ENCODE measurements at regions not wholly inside any gene's neighbourhood (a gene's known extent, or its start where the extent isn't known, plus 50 kb on each side); places are given as distances from the start of the nearest gene placed in this dataset.
"Not testable (repeated sequence)": the region's sequence is repeated elsewhere in the genome, so short reads cannot be mapped to it uniquely, and the experiment has no call there.

DNA sequence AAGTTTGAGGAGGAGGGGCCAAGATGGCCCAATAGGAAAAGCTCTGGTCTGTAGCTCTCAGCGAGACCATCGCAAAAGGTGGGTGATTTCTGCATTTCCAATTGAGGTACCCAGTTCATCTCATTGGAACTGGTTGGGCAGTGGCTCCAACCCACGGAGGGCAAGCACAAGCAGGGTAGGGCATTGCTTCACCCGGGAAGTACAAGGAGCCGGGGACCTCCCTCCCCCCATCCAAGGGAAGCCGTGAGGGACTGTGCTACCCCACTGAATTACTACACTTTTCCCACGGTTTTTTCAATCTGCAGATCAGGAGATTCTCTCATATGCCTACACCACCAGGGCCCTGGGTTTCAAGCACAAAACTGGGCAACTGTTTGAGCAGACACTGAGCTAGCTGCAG is 58.0 kb upstream of the EFCAB3 start:
- no peak overlapping the region for H3K9ac ChIP-seq (ENCODE audit: low read depth in 1 of 2, low read length in 2 of 2)
- H3K4me1 ChIP-seq (ENCODE audit: control insufficient read depth in 2 of 2, insufficient read depth in 2 of 2, low read length in 2 of 2), result no peaks in the 10 kb centered on the region
- H3K9me3 ChIP-seq (ENCODE audit: control insufficient read depth in 2 of 2, low read length in 2 of 2), result no peaks in the 10 kb centered on the region
- H3K27ac ChIP-seq (ENCODE audit: low read depth in 2 of 2, low read length in 2 of 2), result no peak overlapping the region
- no peaks in the 10 kb centered on the region for H3K36me3 ChIP-seq (ENCODE audit: control insufficient read depth in 2 of 2, insufficient read depth in 2 of 2, low read length in 2 of 2)
- H3K27me3 ChIP-seq (ENCODE audit: control insufficient read depth in 2 of 2, insufficient read depth in 2 of 2, low read length in 2 of 2), result no peaks in the 10 kb centered on the region
- no peak overlapping the region for H3K4me3 ChIP-seq (ENCODE audit: low read length in 2 of 2)

DNA sequence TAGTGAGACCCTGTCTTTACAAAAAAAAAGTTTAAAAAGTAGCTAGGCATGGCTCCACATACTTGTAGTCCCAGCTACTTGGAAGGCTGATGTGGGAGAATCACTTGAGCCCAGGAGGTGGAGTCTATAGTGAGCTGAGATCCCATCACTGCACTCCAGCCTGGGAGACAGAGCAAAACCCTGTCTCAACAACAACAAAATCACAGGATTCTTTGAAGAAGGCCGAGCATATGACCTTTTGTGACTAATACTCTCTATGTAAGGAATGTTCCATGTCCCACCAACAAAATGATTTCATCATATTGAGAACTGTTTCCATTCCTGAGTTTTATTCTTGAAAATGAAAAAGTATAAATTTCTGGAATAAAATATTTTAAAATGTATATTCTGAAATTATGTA is 58.9 kb upstream of the EFCAB3 start:
- no peak overlapping the region for H3K27ac ChIP-seq (ENCODE audit: low read depth in 2 of 2, low read length in 2 of 2)
- H3K4me1 ChIP-seq (ENCODE audit: control insufficient read depth in 2 of 2, insufficient read depth in 2 of 2, low read length in 2 of 2), result no peaks in the 10 kb centered on the region
- no peaks in the 10 kb centered on the region for H3K27me3 ChIP-seq (ENCODE audit: control insufficient read depth in 2 of 2, insufficient read depth in 2 of 2, low read length in 2 of 2)
- H3K36me3 ChIP-seq (ENCODE audit: control insufficient read depth in 2 of 2, insufficient read depth in 2 of 2, low read length in 2 of 2), result no peaks in the 10 kb centered on the region
- no peaks in the 10 kb centered on the region for H3K9me3 ChIP-seq (ENCODE audit: control insufficient read depth in 2 of 2, low read length in 2 of 2)
- H3K9ac ChIP-seq (ENCODE audit: low read depth in 1 of 2, low read length in 2 of 2), result no peak overlapping the region
- H3K4me3 ChIP-seq (ENCODE audit: low read length in 2 of 2), result no peak overlapping the region

DNA sequence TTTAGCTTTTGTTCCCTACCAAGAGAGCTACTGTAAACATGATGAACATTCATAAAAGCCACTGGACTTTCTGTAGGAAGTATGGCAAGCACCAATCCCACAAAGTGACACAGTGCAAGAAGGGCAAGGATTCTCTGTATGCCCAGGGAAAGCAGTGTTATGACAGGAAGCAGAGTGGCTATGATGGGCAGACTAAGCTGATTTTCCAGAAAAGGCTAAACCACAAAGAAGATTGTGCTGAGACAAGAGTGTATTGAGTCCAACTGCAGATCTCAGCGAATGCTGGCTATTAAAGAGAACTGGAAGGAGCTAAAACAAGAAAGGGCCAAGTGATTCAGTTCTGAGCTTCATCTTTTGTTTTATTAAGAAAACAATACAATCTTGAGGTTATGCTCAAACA is 60.5 kb upstream of the EFCAB3 start:
- Histone ChIP-seq H3K27ac (ENCODE audit: low read depth in 2 of 2, low read length in 2 of 2) (no peak overlapping the region), H3K36me3 (ENCODE audit: control insufficient read depth in 2 of 2, insufficient read depth in 2 of 2, low read length in 2 of 2) (no peaks in the 10 kb centered on the region), H3K9me3 (ENCODE audit: control insufficient read depth in 2 of 2, low read length in 2 of 2) (no peaks in the 10 kb centered on the region)

DNA sequence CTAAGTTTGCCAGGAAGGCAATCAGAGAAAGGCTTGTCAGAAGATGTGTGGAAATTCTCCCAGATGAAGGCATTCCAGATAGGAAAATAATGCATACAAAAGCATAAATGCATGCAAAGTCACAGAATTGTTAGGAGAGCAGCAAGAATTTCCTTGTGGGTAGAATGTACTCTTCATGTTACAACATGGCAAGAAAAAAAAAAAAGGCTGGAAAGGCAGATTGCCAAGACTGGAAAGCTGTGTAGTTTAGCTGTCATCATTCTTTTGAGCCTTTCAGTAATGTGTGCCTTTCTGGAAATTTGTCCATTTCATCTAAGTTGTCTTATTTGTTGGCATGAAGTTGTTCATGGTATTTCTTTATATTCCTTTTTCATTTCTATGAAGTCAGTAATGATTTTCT is 71.0 kb upstream of the EFCAB3 start:
- Histone ChIP-seq H3K4me3 (ENCODE audit: low read length in 2 of 2) (no peak overlapping the region), H3K9ac (ENCODE audit: low read depth in 1 of 2, low read length in 2 of 2) (no peak overlapping the region)

More for the DNA sequence above, 60.5 kb upstream of the EFCAB3 start:
- Histone ChIP-seq H3K4me3 (ENCODE audit: low read length in 2 of 2) (no peak overlapping the region), H3K27me3 (ENCODE audit: control insufficient read depth in 2 of 2, insufficient read depth in 2 of 2, low read length in 2 of 2) (no peaks in the 10 kb centered on the region), H3K9ac (ENCODE audit: low read depth in 1 of 2, low read length in 2 of 2) (no peak overlapping the region), H3K4me1 (ENCODE audit: control insufficient read depth in 2 of 2, insufficient read depth in 2 of 2, low read length in 2 of 2) (no peaks in the 10 kb centered on the region)

DNA sequence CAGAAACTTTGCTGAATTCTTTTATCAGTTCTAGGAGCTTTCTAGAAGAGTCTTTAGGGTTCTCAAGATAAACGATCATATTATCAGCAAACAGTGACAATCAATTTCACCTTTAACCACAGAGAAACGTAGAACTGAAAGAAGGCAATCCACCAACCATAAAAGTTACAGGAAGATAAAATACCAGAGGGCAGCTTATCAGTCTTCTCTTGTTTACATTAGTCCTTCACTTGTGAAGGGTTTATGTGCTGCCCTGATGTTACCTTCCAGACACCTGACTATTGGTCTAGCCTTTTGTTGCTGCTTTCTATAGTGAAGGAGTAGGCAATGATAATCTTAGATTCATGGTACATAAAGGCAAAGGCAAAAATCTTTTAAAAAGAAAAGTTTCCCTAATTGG is 73.2 kb upstream of the EFCAB3 start:
- Histone ChIP-seq H3K27me3 (ENCODE audit: control insufficient read depth in 2 of 2, insufficient read depth in 2 of 2, low read length in 2 of 2) (no peaks in the 10 kb centered on the region), H3K4me1 (ENCODE audit: control insufficient read depth in 2 of 2, insufficient read depth in 2 of 2, low read length in 2 of 2) (peaks cover 0 to 3% of the 10 kb centered on the region in 2 donors), H3K9me3 (ENCODE audit: control insufficient read depth in 2 of 2, low read length in 2 of 2) (no peaks in the 10 kb centered on the region), H3K9ac (ENCODE audit: low read depth in 1 of 2, low read length in 2 of 2) (no peak overlapping the region), H3K36me3 (ENCODE audit: control insufficient read depth in 2 of 2, insufficient read depth in 2 of 2, low read length in 2 of 2) (no peaks in the 10 kb centered on the region), H3K4me3 (ENCODE audit: low read length in 2 of 2) (no peak overlapping the region), H3K27ac (ENCODE audit: low read depth in 2 of 2, low read length in 2 of 2) (no peak overlapping the region)

More for the DNA sequence above, 71.0 kb upstream of the EFCAB3 start:
- no peaks in the 10 kb centered on the region for H3K27me3 ChIP-seq (ENCODE audit: control insufficient read depth in 2 of 2, insufficient read depth in 2 of 2, low read length in 2 of 2)
- peaks cover 0 to 3% of the 10 kb centered on the region in 2 donors for H3K4me1 ChIP-seq (ENCODE audit: control insufficient read depth in 2 of 2, insufficient read depth in 2 of 2, low read length in 2 of 2)
- no peaks in the 10 kb centered on the region for H3K36me3 ChIP-seq (ENCODE audit: control insufficient read depth in 2 of 2, insufficient read depth in 2 of 2, low read length in 2 of 2)
- no peaks in the 10 kb centered on the region for H3K9me3 ChIP-seq (ENCODE audit: control insufficient read depth in 2 of 2, low read length in 2 of 2)
- H3K27ac ChIP-seq (ENCODE audit: low read depth in 2 of 2, low read length in 2 of 2), result no peak overlapping the region

DNA sequence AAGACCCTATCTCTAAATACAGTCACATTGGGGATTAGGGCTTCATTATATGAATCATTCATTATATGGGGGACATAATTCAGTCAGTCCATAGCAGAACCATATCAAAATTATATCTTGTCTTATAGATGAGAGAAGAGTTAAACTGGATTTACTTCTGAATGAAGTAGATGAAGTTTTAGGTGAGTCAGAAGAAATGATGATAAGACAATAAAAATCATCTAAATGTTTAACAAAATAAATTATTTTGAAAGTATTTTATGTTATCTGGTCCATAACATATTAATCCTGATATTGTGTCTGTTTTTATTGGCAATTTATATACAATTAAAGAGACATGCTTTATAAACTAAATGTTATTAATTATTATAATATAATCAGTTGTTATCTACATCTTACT is 76.9 kb upstream of the EFCAB3 start:
- no peak overlapping the region for H3K9ac ChIP-seq (ENCODE audit: low read depth in 1 of 2, low read length in 2 of 2)
- H3K4me3 ChIP-seq (ENCODE audit: low read length in 2 of 2), result no peak overlapping the region
- H3K27me3 ChIP-seq (ENCODE audit: control insufficient read depth in 2 of 2, insufficient read depth in 2 of 2, low read length in 2 of 2), result no peaks in the 10 kb centered on the region
- no peaks in the 10 kb centered on the region for H3K36me3 ChIP-seq (ENCODE audit: control insufficient read depth in 2 of 2, insufficient read depth in 2 of 2, low read length in 2 of 2)
- no peak overlapping the region for H3K27ac ChIP-seq (ENCODE audit: low read depth in 2 of 2, low read length in 2 of 2)
- H3K9me3 ChIP-seq (ENCODE audit: control insufficient read depth in 2 of 2, low read length in 2 of 2), result no peaks in the 10 kb centered on the region
- H3K4me1 ChIP-seq (ENCODE audit: control insufficient read depth in 2 of 2, insufficient read depth in 2 of 2, low read length in 2 of 2), result peaks cover 0 to 3% of the 10 kb centered on the region in 2 donors

DNA sequence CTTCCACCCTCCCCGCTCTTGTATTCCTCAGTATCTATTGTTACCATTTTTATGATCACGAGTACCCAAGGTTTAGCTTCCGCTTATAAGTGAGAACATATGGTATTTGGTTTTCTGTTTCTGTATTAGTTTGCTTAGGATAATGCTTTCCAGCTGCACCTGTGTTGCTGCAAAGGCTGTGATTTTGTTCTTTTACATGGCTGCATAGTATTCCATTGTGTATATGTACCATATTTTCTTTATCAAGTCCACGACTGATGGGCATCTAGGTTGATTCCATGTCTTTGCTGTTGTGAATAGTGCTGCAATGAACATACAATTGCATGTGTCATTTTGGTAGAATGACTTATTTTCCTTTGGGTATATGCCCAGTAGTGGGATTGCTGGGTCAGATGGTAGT is 79.7 kb upstream of the EFCAB3 start:
- Histone ChIP-seq H3K9ac (ENCODE audit: low read depth in 1 of 2, low read length in 2 of 2) (no peak overlapping the region), H3K27me3 (ENCODE audit: control insufficient read depth in 2 of 2, insufficient read depth in 2 of 2, low read length in 2 of 2) (no peaks in the 10 kb centered on the region)

DNA sequence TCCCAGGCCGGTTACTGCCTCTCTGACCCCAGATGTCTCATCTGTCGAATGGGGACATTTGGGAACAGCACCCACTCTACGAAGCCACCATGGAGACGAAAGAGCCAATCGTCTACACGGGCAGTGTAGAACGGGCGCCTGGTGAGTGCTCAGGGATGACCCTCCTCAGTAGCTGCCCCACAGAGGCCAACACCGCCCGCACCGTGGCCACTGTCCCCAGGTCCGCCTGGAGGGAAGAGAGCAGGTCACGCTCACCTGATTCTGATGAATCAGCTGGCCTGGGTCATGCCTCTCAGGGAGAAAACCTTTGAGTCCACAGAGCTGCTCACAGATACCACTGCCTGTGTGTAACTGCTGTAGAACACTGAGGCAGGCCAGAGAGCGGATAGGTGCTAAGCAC is 105.1 kb upstream of the EFCAB3 start:
- H3K9me3 ChIP-seq (ENCODE audit: control insufficient read depth in 2 of 2, low read length in 2 of 2); H3K4me3 ChIP-seq (ENCODE audit: low read length in 2 of 2); H3K27ac ChIP-seq (ENCODE audit: low read depth in 2 of 2, low read length in 2 of 2); H3K36me3 ChIP-seq (ENCODE audit: control insufficient read depth in 2 of 2, insufficient read depth in 2 of 2, low read length in 2 of 2); H3K4me1 ChIP-seq (ENCODE audit: control insufficient read depth in 2 of 2, insufficient read depth in 2 of 2, low read length in 2 of 2); H3K9ac ChIP-seq (ENCODE audit: low read depth in 1 of 2, low read length in 2 of 2); H3K27me3 ChIP-seq (ENCODE audit: control insufficient read depth in 2 of 2, insufficient read depth in 2 of 2, low read length in 2 of 2): not testable (repeated sequence)

More for the DNA sequence above, 79.7 kb upstream of the EFCAB3 start:
- Histone ChIP-seq H3K36me3 (ENCODE audit: control insufficient read depth in 2 of 2, insufficient read depth in 2 of 2, low read length in 2 of 2) (no peaks in the 10 kb centered on the region), H3K4me1 (ENCODE audit: control insufficient read depth in 2 of 2, insufficient read depth in 2 of 2, low read length in 2 of 2) (no peaks in the 10 kb centered on the region), H3K4me3 (ENCODE audit: low read length in 2 of 2) (no peak overlapping the region), H3K27ac (ENCODE audit: low read depth in 2 of 2, low read length in 2 of 2) (no peak overlapping the region), H3K9me3 (ENCODE audit: control insufficient read depth in 2 of 2, low read length in 2 of 2) (no peaks in the 10 kb centered on the region)

DNA sequence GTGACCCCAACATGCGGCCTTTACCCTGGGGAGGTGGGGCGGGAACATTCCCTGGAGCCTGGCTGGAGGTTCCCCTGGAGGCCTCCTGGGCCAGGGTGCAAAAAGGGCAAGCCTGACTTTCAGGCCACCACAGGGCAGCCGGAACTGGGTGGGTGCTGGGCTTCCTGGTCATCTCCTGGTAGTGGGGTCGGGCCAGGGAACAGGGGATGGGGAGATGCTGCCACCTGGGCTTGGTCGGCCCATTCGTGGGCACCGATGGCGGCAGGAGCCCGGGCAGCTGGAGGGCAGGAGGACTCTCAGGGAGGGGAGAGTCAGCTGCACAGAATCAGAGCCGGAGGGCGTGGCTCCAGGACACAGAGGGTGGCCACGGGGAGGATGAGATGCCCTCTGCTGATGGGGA is 112.0 kb upstream of the EFCAB3 start:
- not testable (repeated sequence) for H3K27me3 ChIP-seq (ENCODE audit: control insufficient read depth in 2 of 2, insufficient read depth in 2 of 2, low read length in 2 of 2); H3K4me3 ChIP-seq (ENCODE audit: low read length in 2 of 2); H3K36me3 ChIP-seq (ENCODE audit: control insufficient read depth in 2 of 2, insufficient read depth in 2 of 2, low read length in 2 of 2); H3K9me3 ChIP-seq (ENCODE audit: control insufficient read depth in 2 of 2, low read length in 2 of 2); H3K9ac ChIP-seq (ENCODE audit: low read depth in 1 of 2, low read length in 2 of 2); H3K4me1 ChIP-seq (ENCODE audit: control insufficient read depth in 2 of 2, insufficient read depth in 2 of 2, low read length in 2 of 2); H3K27ac ChIP-seq (ENCODE audit: low read depth in 2 of 2, low read length in 2 of 2)

DNA sequence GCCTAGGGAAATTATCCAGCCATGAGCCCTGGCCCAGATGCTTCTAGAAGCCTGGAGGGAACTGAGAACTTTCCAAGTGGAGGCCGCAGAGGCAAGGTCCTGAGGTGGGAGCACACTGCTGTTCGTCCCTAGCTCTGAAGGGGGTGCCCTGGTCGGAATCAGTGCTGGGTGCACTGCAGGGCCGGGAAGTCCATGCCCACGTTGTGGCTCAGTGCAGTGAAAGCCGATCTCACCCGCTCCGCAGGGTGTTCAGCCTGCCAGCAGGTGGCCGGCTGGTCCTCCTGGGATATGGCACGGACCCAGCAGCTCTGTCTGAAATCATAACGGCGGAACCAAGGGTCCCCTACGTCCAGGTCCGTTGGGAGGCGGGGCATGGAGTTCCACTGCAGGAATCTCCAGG is 115.4 kb upstream of the EFCAB3 start:
- H3K36me3 ChIP-seq (ENCODE audit: control insufficient read depth in 2 of 2, insufficient read depth in 2 of 2, low read length in 2 of 2); H3K4me1 ChIP-seq (ENCODE audit: control insufficient read depth in 2 of 2, insufficient read depth in 2 of 2, low read length in 2 of 2); H3K9ac ChIP-seq (ENCODE audit: low read depth in 1 of 2, low read length in 2 of 2): not testable (repeated sequence)

DNA sequence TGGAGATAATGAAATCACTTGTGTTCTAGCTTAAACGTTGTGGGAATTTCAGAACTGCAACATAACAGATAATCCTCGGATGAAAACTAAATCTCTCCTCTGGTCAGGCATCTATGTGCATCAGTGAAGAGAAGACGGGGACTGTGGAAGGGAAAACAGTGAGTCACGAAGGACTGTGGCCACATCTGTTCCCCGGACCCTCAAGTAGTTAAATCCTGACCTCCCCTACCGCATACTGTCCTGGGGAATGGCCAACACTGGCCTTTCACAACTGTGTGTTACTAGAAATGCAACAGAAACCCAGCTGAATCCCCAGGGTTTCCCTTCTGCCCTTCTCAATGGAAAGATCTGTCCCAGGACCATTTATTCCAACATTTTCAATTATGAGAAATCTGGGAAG is 124.6 kb upstream of the EFCAB3 start:
- not testable (repeated sequence) for H3K9me3 ChIP-seq (ENCODE audit: control insufficient read depth in 2 of 2, low read length in 2 of 2); H3K9ac ChIP-seq (ENCODE audit: low read depth in 1 of 2, low read length in 2 of 2); H3K36me3 ChIP-seq (ENCODE audit: control insufficient read depth in 2 of 2, insufficient read depth in 2 of 2, low read length in 2 of 2); H3K4me1 ChIP-seq (ENCODE audit: control insufficient read depth in 2 of 2, insufficient read depth in 2 of 2, low read length in 2 of 2); H3K27me3 ChIP-seq (ENCODE audit: control insufficient read depth in 2 of 2, insufficient read depth in 2 of 2, low read length in 2 of 2); H3K27ac ChIP-seq (ENCODE audit: low read depth in 2 of 2, low read length in 2 of 2); H3K4me3 ChIP-seq (ENCODE audit: low read length in 2 of 2)

More for the DNA sequence above, 115.4 kb upstream of the EFCAB3 start:
- H3K9me3 ChIP-seq (ENCODE audit: control insufficient read depth in 2 of 2, low read length in 2 of 2); H3K4me3 ChIP-seq (ENCODE audit: low read length in 2 of 2); H3K27me3 ChIP-seq (ENCODE audit: control insufficient read depth in 2 of 2, insufficient read depth in 2 of 2, low read length in 2 of 2); H3K27ac ChIP-seq (ENCODE audit: low read depth in 2 of 2, low read length in 2 of 2): not testable (repeated sequence)

Measured in mucosa of rectum (tissue), 2 donors.